H1 (cell line): ENCODE measurements at regions not wholly inside any gene's neighbourhood (a gene's known extent, or its start where the extent isn't known, plus 50 kb on each side); places are given as distances from the start of the nearest gene placed in this dataset.

Experiments
- CTCF ChIA-PET: fragments of 300-600 bp; sonication (Branson Sonifier 250); formaldehyde crosslinking; loops from one replicate; lab custom pipeline; 2021; ENCODE audit not compliant: partially characterized antibody; lab: Charles Lee
- POLR2A ChIA-PET: fragments of 300-600 bp; sonication (Branson Sonifier 250); formaldehyde crosslinking; loops from one replicate; lab custom pipeline; 2021; ENCODE audit warnings: inconsistent platforms; ENCODE audit not compliant: partially characterized antibody; lab: Charles Lee
- DNase-seq, 2 experiments: peaks; one replicate each; pipeline versions ENCODE4 v3.0.0 to v3.0.0-alpha.2; 2010 to 2022; ENCODE audit warnings: low spot score in 2 of 2, low read depth in 1 of 2, mixed read lengths in 1 of 2
- FAIRE-seq: peaks from 2 replicates; lab custom pipeline; 2011; peaks lifted over from hg19 to GRCh38; lab: Jason Lieb, UNC
- H2AFZ ChIP-seq: 2 replicates; pipeline ENCODE4 v1.8.1; 2012; ENCODE audit warnings: low read length, inconsistent platforms
- H2AK5ac ChIP-seq: 2 replicates; pipeline ENCODE4 v1.6.1; 2013; ENCODE audit warnings: low read depth, low read length
- H2BK120ac ChIP-seq: replicated peaks from 2 replicates; pipeline ENCODE3; 2013; ENCODE audit warnings: low read depth, low read length, inconsistent platforms
- H2BK12ac ChIP-seq: 2 replicates; pipeline ENCODE4 v1.6.1; 2013; ENCODE audit warnings: low read depth, low read length
- H2BK15ac ChIP-seq: 2 replicates; pipeline ENCODE4 v1.6.1; 2013; ENCODE audit warnings: low read length
- H2BK20ac ChIP-seq: 2 replicates; pipeline ENCODE4 v1.6.1; 2013; ENCODE audit warnings: low read length
- H2BK5ac ChIP-seq: 2 replicates; pipeline ENCODE4 v1.6.1; 2013; ENCODE audit warnings: low read depth, low read length
- H3K14ac ChIP-seq: 2 replicates; pipeline ENCODE4 v1.6.1; 2013; ENCODE audit warnings: inconsistent platforms; ENCODE audit not compliant: insufficient read length
- H3K18ac ChIP-seq: 2 replicates; pipeline ENCODE4 v1.6.1; 2013; ENCODE audit warnings: low read length; ENCODE audit errors: extremely low read depth
- H3K23ac ChIP-seq: 2 replicates; pipeline ENCODE4 v1.6.1; 2013; ENCODE audit warnings: inconsistent platforms; ENCODE audit not compliant: insufficient read length
- H3K23me2 ChIP-seq: 2 replicates; pipeline ENCODE4 v1.6.1; 2013; ENCODE audit warnings: low read depth, low read length
- H3K27ac ChIP-seq: 2 replicates; pipeline ENCODE4 v1.6.1; 2011; ENCODE audit warnings: low read depth, low read length, inconsistent platforms
- H3K27me3 ChIP-seq, 4 experiments: replicated peaks in 1 of 4; 1 replicate in 1 of 4; 2 replicates in 3 of 4; pipeline versions ENCODE4 v1.6.1 to v1.8.1; 2011 to 2013; ENCODE audit warnings: low read length in 3 of 4, mild to moderate bottlenecking in 3 of 4, inconsistent platforms in 2 of 4, mixed read lengths in 2 of 4, moderate library complexity in 1 of 4; ENCODE audit not compliant: control insufficient read depth in 3 of 4, insufficient read depth in 3 of 4; ENCODE audit errors: extremely low read depth in 1 of 4
- H3K36me3 ChIP-seq, 4 experiments: 2 replicates each; pipeline versions ENCODE4 v1.6.1 to v1.8.1; 2011 to 2013; ENCODE audit warnings: mild to moderate bottlenecking in 4 of 4, low read length in 3 of 4, moderate library complexity in 2 of 4, control low read depth in 1 of 4, inconsistent platforms in 1 of 4; ENCODE audit not compliant: insufficient read depth in 4 of 4, control insufficient read depth in 2 of 4
- H3K4ac ChIP-seq: replicated peaks from 2 replicates; pipeline ENCODE3; 2013; ENCODE audit warnings: low read length, low read depth, mixed read lengths, inconsistent platforms; ENCODE audit not compliant: insufficient read length
- H3K4me1 ChIP-seq, 4 experiments: replicated peaks in 1 of 4; 1 replicate in 1 of 4; 2 replicates in 3 of 4; pipeline versions ENCODE4 v1.6.1 to v1.8.1; 2011 to 2013; ENCODE audit warnings: low read length in 3 of 4, inconsistent platforms in 2 of 4, mixed read lengths in 1 of 4; ENCODE audit not compliant: insufficient read depth in 4 of 4, control insufficient read depth in 3 of 4
- H3K4me2 ChIP-seq, 2 experiments: 2 replicates each; pipeline versions ENCODE4 v1.6.1 to v1.8.1; 2011 to 2013; ENCODE audit warnings: low read depth in 2 of 2, low read length in 2 of 2, control low read depth in 1 of 2, inconsistent platforms in 1 of 2, mild to moderate bottlenecking in 1 of 2; ENCODE audit not compliant: insufficient read depth in 1 of 2
- H3K4me3 ChIP-seq, 4 experiments: fragments of 200-600, 300-600 bp in 1 of 4; sonication (generic), shearing (Covaris generic), sonication (Bioruptor Twin) in 1 of 4; 2 replicates each; pipeline versions ENCODE4 v1.5.1 to v1.8.1; 2011 to 2016; ENCODE audit warnings: low read length in 4 of 4, low read depth in 3 of 4, control low read depth in 2 of 4, inconsistent platforms in 2 of 4, mild to moderate bottlenecking in 2 of 4, mixed read lengths in 1 of 4, moderate library complexity in 1 of 4; ENCODE audit not compliant: insufficient read depth in 2 of 4; ENCODE audit errors: extremely low read depth in 1 of 4
- H3K56ac ChIP-seq: replicated peaks from 2 replicates; pipeline ENCODE3; 2013; ENCODE audit warnings: low read depth, mild to moderate bottlenecking, mixed read lengths, low read length, inconsistent platforms; ENCODE audit not compliant: insufficient read length
- H3K79me1 ChIP-seq: 2 replicates; pipeline ENCODE4 v1.6.1; 2013; ENCODE audit warnings: low read depth, low read length, control low read depth
- H3K79me2 ChIP-seq, 2 experiments: 2 replicates each; pipeline versions ENCODE4 v1.6.1 to v1.8.1; 2012 to 2013; ENCODE audit warnings: low read length in 2 of 2, mild to moderate bottlenecking in 2 of 2, inconsistent platforms in 1 of 2; ENCODE audit not compliant: insufficient read depth in 2 of 2, control insufficient read depth in 1 of 2
- H3K9ac ChIP-seq, 4 experiments: replicated peaks in 1 of 4; 1 replicate in 1 of 4; 2 replicates in 3 of 4; pipeline versions ENCODE4 v1.6.1 to v1.8.1; 2011 to 2013; ENCODE audit warnings: low read depth in 3 of 4, low read length in 3 of 4, control low read depth in 2 of 4, mild to moderate bottlenecking in 2 of 4, moderate library complexity in 2 of 4, inconsistent platforms in 1 of 4; ENCODE audit errors: extremely low read depth in 1 of 4
- H3K9me3 ChIP-seq, 2 experiments: 2 replicates each; pipeline versions ENCODE4 v1.6.1 to v1.8.1; 2012 to 2013; ENCODE audit warnings: mild to moderate bottlenecking in 2 of 2, moderate library complexity in 2 of 2, control low read depth in 1 of 2, inconsistent platforms in 1 of 2, low read depth in 1 of 2, low read length in 1 of 2, mixed read lengths in 1 of 2; ENCODE audit not compliant: insufficient read depth in 2 of 2
- H4K20me1 ChIP-seq, 2 experiments: replicated peaks in 1 of 2; 2 replicates each; pipeline versions ENCODE3 to v1.8.1; 2011 to 2013; ENCODE audit warnings: inconsistent platforms in 2 of 2, low read length in 2 of 2, mild to moderate bottlenecking in 1 of 2; ENCODE audit not compliant: insufficient read depth in 2 of 2, control insufficient read depth in 1 of 2
- H4K5ac ChIP-seq: 2 replicates; pipeline ENCODE4 v1.6.1; 2013; ENCODE audit warnings: low read length, low read depth, mixed read lengths, inconsistent platforms; ENCODE audit not compliant: insufficient read length
- H4K8ac ChIP-seq: 2 replicates; pipeline ENCODE4 v1.8.0; 2013; ENCODE audit warnings: mild to moderate bottlenecking, moderate library complexity, low read length, inconsistent platforms; ENCODE audit not compliant: insufficient read depth; ENCODE audit errors: extremely low read depth
- H4K91ac ChIP-seq: replicated peaks from 2 replicates; pipeline ENCODE3; 2013; ENCODE audit warnings: low read length, mixed read lengths, inconsistent platforms; ENCODE audit not compliant: insufficient read length
- BACH1 ChIP-seq: IDR thresholded peaks from 2 replicates; pipeline ENCODE4 v1.6.1; 2012; ENCODE audit warnings: low read length, improper control_type of control experiment
- HDAC2 ChIP-seq, 2 experiments: fragments of 300-600 bp in 1 of 2; sonication (generic) in 1 of 2; IDR thresholded peaks; 2 replicates each; pipeline ENCODE4 v1.6.1; 2011 to 2012; ENCODE audit warnings: low read depth in 2 of 2, low read length in 2 of 2, mild to moderate bottlenecking in 2 of 2, moderate library complexity in 2 of 2, borderline replicate concordance in 1 of 2, inconsistent platforms in 1 of 2
- NRF1 ChIP-seq: IDR thresholded peaks from 2 replicates; pipeline ENCODE4 v1.6.1; 2011; ENCODE audit warnings: mild to moderate bottlenecking, low read depth, low read length, improper control_type of control experiment
- SAP30 ChIP-seq: fragments of 300-600 bp; sonication (generic); IDR thresholded peaks from 2 replicates; pipeline ENCODE4 v1.7.1; 2012; ENCODE audit warnings: low read length, moderate library complexity, mild to moderate bottlenecking, inconsistent platforms; ENCODE audit not compliant: insufficient read depth, insufficient replicate concordance
- SP1 ChIP-seq: IDR thresholded peaks from 2 replicates; pipeline ENCODE4 v1.6.1; 2011; ENCODE audit warnings: low read depth, low read length
- TBP ChIP-seq: IDR thresholded peaks from 2 replicates; pipeline ENCODE4 v1.6.1; 2011; ENCODE audit warnings: low read depth, low read length, improper control_type of control experiment
- WGBS, 2 experiments: shearing (Covaris generic) in 1 of 2; methylation state at CpG; one replicate each; pipeline versions ENCODE4 v1.1.6 to v1.1.7; 2013 to 2015; ENCODE audit warnings: low lambda C conversion rate in 2 of 2, mixed read lengths in 2 of 2, inconsistent platforms in 1 of 2, low coverage in 1 of 2, missing lambda C conversion rate in 1 of 2; ENCODE audit not compliant: insufficient replicate concordance in 2 of 2, insufficient coverage in 1 of 2, insufficient read length in 1 of 2; ENCODE audit errors: extremely low coverage in 1 of 2, missing lambda C conversion rate in 1 of 2; 5-methylcytosine and 5-hydroxymethylcytosine counted together

DNA sequence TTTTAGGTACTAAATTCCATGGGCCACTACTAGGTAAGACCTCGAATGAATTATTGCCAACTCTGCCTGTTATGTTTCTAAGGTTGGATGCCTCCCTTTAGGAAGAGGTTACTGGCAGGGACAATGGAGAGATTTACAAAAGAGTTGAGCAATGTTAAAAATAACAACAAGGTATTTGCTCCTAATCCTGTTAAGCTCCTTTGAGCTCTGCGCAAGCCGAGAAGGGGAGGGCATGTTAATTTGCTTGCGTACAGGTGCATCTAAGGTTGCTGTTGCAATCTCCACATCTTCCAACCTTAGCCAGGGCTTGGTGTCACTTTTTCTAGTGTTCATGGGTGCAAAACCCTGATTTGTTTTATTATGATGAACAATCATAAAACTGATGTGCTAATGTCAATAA lies 161.5 kb upstream of the TPM1 start:
- Histone ChIP-seq H2BK12ac (no peak overlapping the region), H3K56ac (no peak overlapping the region), H3K23ac (no peak overlapping the region), H3K23me2 (no peaks in the 10 kb centered on the region), H3K18ac (no peak overlapping the region), H2BK15ac (no peak overlapping the region), H2BK120ac (no peak overlapping the region), H3K14ac (no peak overlapping the region), H4K5ac (no peak overlapping the region), H4K8ac (no peak overlapping the region), H3K4me3 (no peak overlapping the region), H3K79me2 (no peaks in the 10 kb centered on the region), H3K4ac (no peak overlapping the region), H4K20me1 (no peaks in the 10 kb centered on the region), H3K4me2 (no peak overlapping the region), H2AFZ (no peak overlapping the region), H2AK5ac (no peak overlapping the region), H3K79me1 (no peaks in the 10 kb centered on the region), H3K36me3 (no peaks in the 10 kb centered on the region), H3K27me3 (no peaks in the 10 kb centered on the region), H2BK5ac (no peak overlapping the region), H3K9me3 (no peaks in the 10 kb centered on the region), H3K27ac (no peak overlapping the region), H3K9ac (no peak overlapping the region), H4K91ac (no peak overlapping the region), H2BK20ac (no peak overlapping the region), H3K4me1 (peaks cover 0 to 19% (median 1%) of the 10 kb centered on the region in 4 experiments; a peak in 2 of 7 replicates)
- ChIA-PET POLR2A (interaction anchor here (1.1 kb wide), 1 partner anchor 24 kb away, joined by 3 read pairs; no protein-coding TSS in a partner anchor), CTCF (interaction anchor here (0.7 kb wide), 1 partner anchor 9 kb away, joined by 5 read pairs; no protein-coding TSS in a partner anchor)
- FAIRE-seq (no peak), DNase-seq (no peak)
- WGBS, 2 experiments, result 85% methylated on average over 4 of the region's 4 CpGs; no CpG with 5 or more reads in 1 of the 2 experiments
- TF ChIP-seq NRF1, result no peak
- no peak for TF ChIP-seq BACH1
- no peak for TF ChIP-seq TBP
- TF ChIP-seq SP1, result no peak
- no peak for TF ChIP-seq HDAC2 (IDR thresholded peaks at IDR 0.05; ENCODE audit: borderline replicate concordance in 1 of 2, low read depth in 2 of 2, low read length in 2 of 2)
- no peak for TF ChIP-seq SAP30
